ENCODE measurements at regions not wholly inside any gene's neighbourhood (a gene's known extent, or its start where the extent isn't known, plus 50 kb on each side); places are given as distances from the start of the nearest gene placed in this dataset.

DNA sequence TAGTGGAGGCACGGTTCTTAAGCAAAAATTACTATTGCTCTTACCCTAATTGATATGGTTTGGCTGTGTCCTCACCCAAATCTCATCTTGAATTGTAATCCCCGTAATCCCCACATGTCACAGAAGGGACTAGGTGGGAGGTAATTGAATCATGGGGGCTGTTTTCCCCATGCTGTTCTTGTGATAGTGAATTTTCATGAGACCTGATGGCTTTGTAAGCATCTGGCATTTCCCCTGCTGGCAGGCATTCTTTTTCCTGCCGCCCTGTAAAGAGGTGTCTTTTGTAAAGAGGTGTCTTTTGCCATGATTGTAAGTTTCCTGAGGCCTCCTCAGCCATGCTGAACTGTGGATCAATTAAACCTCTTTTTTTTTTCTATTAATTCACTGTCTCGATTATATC, 1691.8 kb upstream of the SLC39A10 start:
- Histone ChIP-seq H3K4me1 (ENCODE audit: insufficient read depth, low read length) (no peaks in the 10 kb centered on the region), H3K27me3 (ENCODE audit: control insufficient read depth in 1 of 2, insufficient read depth in 2 of 2, low read length in 2 of 2) (no peaks in the 10 kb centered on the region), H3K27ac (ENCODE audit: low read depth, low read length) (no peak overlapping the region), H3K9me3 (ENCODE audit: low read length) (no peaks in the 10 kb centered on the region), H3K36me3 (ENCODE audit: insufficient read depth, low read length) (no peaks in the 10 kb centered on the region), H3K4me3 (ENCODE audit: low read depth in 1 of 2, low read length in 2 of 2) (no peak overlapping the region), H3K9ac (ENCODE audit: low read length) (no peak overlapping the region)

DNA sequence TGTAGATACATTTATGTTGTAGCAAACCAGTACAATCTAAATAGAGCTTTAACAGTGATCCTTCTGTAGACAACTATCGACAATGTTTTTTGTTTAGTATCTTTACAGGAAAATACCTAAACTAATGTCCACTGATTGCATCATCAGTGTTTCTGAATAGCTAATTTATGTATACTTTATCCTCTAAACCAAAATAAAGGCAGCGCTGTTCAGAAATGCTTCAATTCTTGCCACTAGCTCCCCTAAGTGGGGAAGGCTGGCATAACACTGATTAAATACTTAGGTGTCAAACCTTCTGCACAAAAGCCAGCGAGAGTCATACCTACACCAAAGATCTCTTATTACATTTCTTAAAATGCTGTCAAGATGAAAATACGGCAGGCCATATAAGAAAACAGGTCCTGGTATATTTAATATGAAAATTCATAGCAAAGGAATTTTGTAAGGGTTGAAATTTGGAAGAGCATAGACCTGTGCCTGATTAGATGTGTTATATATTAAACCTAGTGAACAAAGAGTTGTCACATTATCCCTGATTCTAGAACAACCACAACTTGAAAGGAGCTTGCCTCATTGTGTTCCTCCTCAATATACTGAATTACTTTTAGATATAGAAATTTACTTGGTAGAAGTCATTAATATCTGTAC, 1693.4 kb upstream of the SLC39A10 start:
- H3K9me3 ChIP-seq (ENCODE audit: low read length): no peaks in the 10 kb centered on the region
- no peaks in the 10 kb centered on the region for H3K36me3 ChIP-seq (ENCODE audit: insufficient read depth, low read length)
- H3K4me3 ChIP-seq (ENCODE audit: low read depth in 1 of 2, low read length in 2 of 2): no peak overlapping the region
- no peaks in the 10 kb centered on the region for H3K4me1 ChIP-seq (ENCODE audit: insufficient read depth, low read length)
- no peak overlapping the region for H3K27ac ChIP-seq (ENCODE audit: low read depth, low read length)
- H3K9ac ChIP-seq (ENCODE audit: low read length): no peak overlapping the region
- no peaks in the 10 kb centered on the region for H3K27me3 ChIP-seq (ENCODE audit: control insufficient read depth in 1 of 2, insufficient read depth in 2 of 2, low read length in 2 of 2)

GRCh38 chr2:193946806-193947205, 1710.2 kb upstream of the SLC39A10 start:
- no peak overlapping the region for H3K27ac ChIP-seq (ENCODE audit: low read depth, low read length)
- no peaks in the 10 kb centered on the region for H3K4me1 ChIP-seq (ENCODE audit: insufficient read depth, low read length)
- H3K4me3 ChIP-seq (ENCODE audit: low read depth in 1 of 2, low read length in 2 of 2): no peak overlapping the region
- H3K27me3 ChIP-seq (ENCODE audit: control insufficient read depth in 1 of 2, insufficient read depth in 2 of 2, low read length in 2 of 2): no peaks in the 10 kb centered on the region
- no peak overlapping the region for H3K9ac ChIP-seq (ENCODE audit: low read length)
- no peaks in the 10 kb centered on the region for H3K36me3 ChIP-seq (ENCODE audit: insufficient read depth, low read length)
- H3K9me3 ChIP-seq (ENCODE audit: low read length): no peaks in the 10 kb centered on the region

DNA sequence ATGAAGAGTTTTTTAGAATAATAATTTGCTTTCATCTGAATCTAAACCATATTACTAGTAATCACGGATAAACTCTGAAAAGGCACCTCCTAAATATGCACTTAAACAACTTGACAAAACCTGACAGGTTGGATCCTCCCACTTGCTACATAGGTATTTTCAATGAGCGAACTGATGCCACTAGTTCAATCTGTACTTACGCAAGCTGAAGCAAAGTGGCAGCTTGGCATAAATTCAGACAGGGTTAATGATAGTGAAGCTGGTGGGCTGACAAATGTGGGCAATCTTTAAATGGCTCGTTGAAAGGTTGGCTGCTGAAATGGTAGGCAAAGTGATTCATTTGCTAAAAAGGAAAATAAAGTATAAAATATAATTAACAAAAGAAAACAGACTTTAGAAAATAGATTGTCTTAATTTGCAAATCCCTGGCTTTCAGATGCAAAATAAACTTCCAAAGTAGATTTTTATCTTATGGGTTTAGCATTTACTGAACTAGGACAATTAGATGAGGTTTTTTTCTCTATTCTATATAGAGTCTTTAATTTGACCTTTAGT, 1713.5 kb upstream of the SLC39A10 start:
- Histone ChIP-seq H3K36me3 (ENCODE audit: insufficient read depth, low read length) (no peaks in the 10 kb centered on the region), H3K4me3 (ENCODE audit: low read depth in 1 of 2, low read length in 2 of 2) (no peak overlapping the region), H3K27me3 (ENCODE audit: control insufficient read depth in 1 of 2, insufficient read depth in 2 of 2, low read length in 2 of 2) (no peaks in the 10 kb centered on the region), H3K9me3 (ENCODE audit: low read length) (no peaks in the 10 kb centered on the region), H3K27ac (ENCODE audit: low read depth, low read length) (no peak overlapping the region), H3K4me1 (ENCODE audit: insufficient read depth, low read length) (no peaks in the 10 kb centered on the region), H3K9ac (ENCODE audit: low read length) (no peak overlapping the region)

DNA sequence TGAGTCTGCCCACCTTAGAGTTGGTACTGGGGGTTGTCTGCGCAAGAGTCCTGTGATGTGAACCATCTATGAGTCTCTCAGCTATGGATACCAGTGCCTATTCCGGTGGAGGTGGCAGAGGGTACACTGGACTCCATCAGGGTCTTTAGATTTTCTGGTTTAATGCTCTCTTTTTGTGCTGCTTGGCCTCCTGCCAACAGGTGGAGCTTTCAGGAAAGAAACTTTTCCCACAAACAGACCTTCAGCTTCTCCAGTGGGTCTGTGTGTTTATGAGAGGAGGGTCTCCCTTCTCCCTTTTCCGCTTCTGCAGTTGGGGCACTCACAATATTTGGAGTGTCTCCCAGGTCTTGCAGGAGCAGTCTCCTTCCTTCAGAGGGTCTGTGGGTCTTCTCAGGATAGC, 1721.9 kb upstream of the SLC39A10 start:
- Histone ChIP-seq H3K9me3 (ENCODE audit: low read length) (no peaks in the 10 kb centered on the region), H3K27me3 (ENCODE audit: control insufficient read depth in 1 of 2, insufficient read depth in 2 of 2, low read length in 2 of 2) (no peaks in the 10 kb centered on the region), H3K27ac (ENCODE audit: low read depth, low read length) (no peak overlapping the region), H3K9ac (ENCODE audit: low read length) (no peak overlapping the region), H3K36me3 (ENCODE audit: insufficient read depth, low read length) (no peaks in the 10 kb centered on the region), H3K4me3 (ENCODE audit: low read depth in 1 of 2, low read length in 2 of 2) (no peak overlapping the region), H3K4me1 (ENCODE audit: insufficient read depth, low read length) (no peaks in the 10 kb centered on the region)

DNA sequence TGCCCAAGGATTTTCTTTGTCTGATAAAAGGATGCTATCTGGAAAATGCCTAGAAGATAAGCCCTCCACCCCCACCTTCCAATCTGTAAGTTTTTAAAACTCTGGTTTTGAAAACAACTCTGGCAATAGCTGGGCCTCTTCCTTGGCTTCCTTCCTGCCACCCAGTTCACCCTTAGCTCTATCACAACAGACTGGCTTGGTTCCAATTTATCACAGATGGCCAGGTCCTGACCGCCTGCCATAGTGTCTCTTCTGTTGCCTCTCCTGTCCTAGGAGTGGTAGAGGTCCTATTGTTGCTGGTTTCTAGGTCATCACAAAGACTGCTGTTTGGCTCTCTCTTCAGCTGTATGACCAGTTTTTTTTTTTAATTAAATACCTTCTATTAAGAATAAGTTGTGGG, 1727.9 kb upstream of the SLC39A10 start:
- Histone ChIP-seq H3K9me3 (ENCODE audit: low read length) (no peaks in the 10 kb centered on the region), H3K27ac (ENCODE audit: low read depth, low read length) (no peak overlapping the region), H3K4me1 (ENCODE audit: insufficient read depth, low read length) (no peaks in the 10 kb centered on the region), H3K9ac (ENCODE audit: low read length) (no peak overlapping the region), H3K36me3 (ENCODE audit: insufficient read depth, low read length) (no peaks in the 10 kb centered on the region), H3K27me3 (ENCODE audit: control insufficient read depth in 1 of 2, insufficient read depth in 2 of 2, low read length in 2 of 2) (no peaks in the 10 kb centered on the region), H3K4me3 (ENCODE audit: low read depth in 1 of 2, low read length in 2 of 2) (no peak overlapping the region)

DNA sequence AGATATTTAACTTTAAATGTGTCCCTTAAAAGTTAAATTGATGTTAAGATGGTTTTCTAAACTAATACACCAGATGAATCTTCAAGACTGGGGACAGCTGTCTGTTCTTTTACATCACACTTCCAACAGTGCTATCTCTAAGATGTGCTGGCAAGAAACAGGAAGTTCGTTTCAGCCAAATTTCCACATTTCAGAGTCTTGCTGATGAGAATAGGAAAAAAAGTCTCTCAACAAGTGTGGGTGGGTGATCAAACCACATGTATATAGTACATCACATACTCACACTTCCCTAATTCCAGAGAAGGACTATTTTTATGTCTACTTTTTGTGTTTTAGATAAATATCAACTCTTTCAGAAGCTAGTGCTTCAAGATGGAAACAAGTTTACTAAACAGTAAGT, 1712.8 kb upstream of the TMEFF2 start:
- Histone ChIP-seq H3K27me3 (ENCODE audit: control insufficient read depth in 1 of 2, insufficient read depth in 2 of 2, low read length in 2 of 2) (no peaks in the 10 kb centered on the region), H3K4me3 (ENCODE audit: low read depth in 1 of 2, low read length in 2 of 2) (no peak overlapping the region), H3K9ac (ENCODE audit: low read length) (no peak overlapping the region), H3K27ac (ENCODE audit: low read depth, low read length) (no peak overlapping the region), H3K36me3 (ENCODE audit: insufficient read depth, low read length) (no peaks in the 10 kb centered on the region), H3K4me1 (ENCODE audit: insufficient read depth, low read length) (no peaks in the 10 kb centered on the region), H3K9me3 (ENCODE audit: low read length) (no peaks in the 10 kb centered on the region)

DNA sequence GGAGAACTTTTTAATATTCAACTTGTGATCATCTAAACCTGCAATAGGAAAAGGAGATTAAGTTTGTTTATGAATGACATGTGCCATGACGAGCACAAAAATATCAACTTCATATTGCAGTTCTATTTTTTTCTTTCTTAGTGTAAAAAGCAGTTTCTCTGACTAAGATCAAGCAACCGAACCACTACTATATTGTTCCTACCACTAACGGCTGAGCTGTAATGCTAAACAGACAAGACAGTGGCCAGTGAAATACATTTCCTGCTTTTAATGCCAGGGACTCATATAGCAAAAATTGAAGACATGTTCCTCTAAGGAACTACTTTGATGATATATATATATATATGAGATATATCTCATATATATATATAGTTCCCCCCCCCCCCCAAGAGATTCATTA, 1705.6 kb upstream of the TMEFF2 start:
- H3K9ac ChIP-seq (ENCODE audit: low read length): no peak overlapping the region
- no peaks in the 10 kb centered on the region for H3K27me3 ChIP-seq (ENCODE audit: control insufficient read depth in 1 of 2, insufficient read depth in 2 of 2, low read length in 2 of 2)
- no peaks in the 10 kb centered on the region for H3K4me1 ChIP-seq (ENCODE audit: insufficient read depth, low read length)
- no peak overlapping the region for H3K27ac ChIP-seq (ENCODE audit: low read depth, low read length)
- no peaks in the 10 kb centered on the region for H3K36me3 ChIP-seq (ENCODE audit: insufficient read depth, low read length)
- H3K9me3 ChIP-seq (ENCODE audit: low read length): no peaks in the 10 kb centered on the region
- H3K4me3 ChIP-seq (ENCODE audit: low read depth in 1 of 2, low read length in 2 of 2): no peak overlapping the region

- H3K4me1 ChIP-seq (ENCODE audit: insufficient read depth, low read length): no peaks in the 10 kb centered on the region
- no peak overlapping the region for H3K9ac ChIP-seq (ENCODE audit: low read length)
- no peaks in the 10 kb centered on the region for H3K27me3 ChIP-seq (ENCODE audit: control insufficient read depth in 1 of 2, insufficient read depth in 2 of 2, low read length in 2 of 2)
- no peak overlapping the region for H3K4me3 ChIP-seq (ENCODE audit: low read depth in 1 of 2, low read length in 2 of 2)
- H3K27ac ChIP-seq (ENCODE audit: low read depth, low read length): no peak overlapping the region
- no peaks in the 10 kb centered on the region for H3K36me3 ChIP-seq (ENCODE audit: insufficient read depth, low read length)
- no peaks in the 10 kb centered on the region for H3K9me3 ChIP-seq (ENCODE audit: low read length)
Observed at GRCh38 chr2:193895226-193895625, 1700.5 kb upstream of the TMEFF2 start.

- Histone ChIP-seq H3K36me3 (ENCODE audit: insufficient read depth, low read length) (no peaks in the 10 kb centered on the region), H3K27ac (ENCODE audit: low read depth, low read length) (no peak overlapping the region), H3K9ac (ENCODE audit: low read length) (no peak overlapping the region), H3K4me1 (ENCODE audit: insufficient read depth, low read length) (no peaks in the 10 kb centered on the region), H3K27me3 (ENCODE audit: control insufficient read depth in 1 of 2, insufficient read depth in 2 of 2, low read length in 2 of 2) (no peaks in the 10 kb centered on the region), H3K4me3 (ENCODE audit: low read depth in 1 of 2, low read length in 2 of 2) (no peak overlapping the region), H3K9me3 (ENCODE audit: low read length) (no peaks in the 10 kb centered on the region)
Observed at GRCh38 chr2:193894081-193894480, 1699.3 kb upstream of the TMEFF2 start.

GRCh38 chr2:193891023-193891422, 1696.3 kb upstream of the TMEFF2 start:
- H3K27me3 ChIP-seq (ENCODE audit: control insufficient read depth in 1 of 2, insufficient read depth in 2 of 2, low read length in 2 of 2): no peaks in the 10 kb centered on the region
- no peaks in the 10 kb centered on the region for H3K36me3 ChIP-seq (ENCODE audit: insufficient read depth, low read length)
- no peak overlapping the region for H3K27ac ChIP-seq (ENCODE audit: low read depth, low read length)
- no peak overlapping the region for H3K4me3 ChIP-seq (ENCODE audit: low read depth in 1 of 2, low read length in 2 of 2)
- H3K4me1 ChIP-seq (ENCODE audit: insufficient read depth, low read length): no peaks in the 10 kb centered on the region
- no peaks in the 10 kb centered on the region for H3K9me3 ChIP-seq (ENCODE audit: low read length)
- no peak overlapping the region for H3K9ac ChIP-seq (ENCODE audit: low read length)

DNA sequence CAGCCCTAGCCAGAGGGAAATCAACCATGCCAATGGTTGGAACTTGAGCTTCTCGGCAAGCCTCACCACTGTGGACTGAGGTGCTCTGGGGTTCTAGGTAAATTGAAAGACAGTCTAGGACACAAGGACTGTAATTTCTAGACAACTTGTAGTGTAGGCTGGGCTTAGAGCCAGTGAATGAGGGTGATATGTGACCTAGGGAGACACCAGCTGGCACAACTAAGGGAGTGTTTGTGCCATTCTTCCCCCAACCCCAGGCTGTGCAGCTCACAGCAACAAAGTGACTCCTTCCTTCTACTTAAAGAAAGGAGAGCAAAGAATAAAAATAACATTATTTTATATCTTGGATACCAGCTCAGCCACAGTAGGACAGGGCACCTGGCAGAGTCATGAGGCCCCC, 1690.7 kb upstream of the TMEFF2 start:
- H3K27ac ChIP-seq (ENCODE audit: low read depth, low read length): no peak overlapping the region
- H3K9me3 ChIP-seq (ENCODE audit: low read length): no peaks in the 10 kb centered on the region
- no peaks in the 10 kb centered on the region for H3K4me1 ChIP-seq (ENCODE audit: insufficient read depth, low read length)
- H3K27me3 ChIP-seq (ENCODE audit: control insufficient read depth in 1 of 2, insufficient read depth in 2 of 2, low read length in 2 of 2): no peaks in the 10 kb centered on the region
- H3K9ac ChIP-seq (ENCODE audit: low read length): no peak overlapping the region
- no peak overlapping the region for H3K4me3 ChIP-seq (ENCODE audit: low read depth in 1 of 2, low read length in 2 of 2)
- no peaks in the 10 kb centered on the region for H3K36me3 ChIP-seq (ENCODE audit: insufficient read depth, low read length)

Measured in muscle layer of colon (tissue), 2 donors.